Breast epithelium (tissue), 4 donors: ENCODE measurements at regions not wholly inside any gene's neighbourhood (a gene's known extent, or its start where the extent isn't known, plus 50 kb on each side); places are given as distances from the start of the nearest gene placed in this dataset.

Experiments used
- DNase-seq, 2 donors: peaks; one replicate each; pipeline ENCODE4 v3.0.0-alpha.2; 2019; ENCODE audit warnings: low spot score in 2 of 2
- H3K27ac ChIP-seq, 2 donors: fragments of 200-600 bp; sonication (generic) in 1 of 2; one replicate each; pipeline ENCODE4 v1.5.1; 2016 to 2019; ENCODE audit warnings: mild to moderate bottlenecking in 1 of 2
- H3K27me3 ChIP-seq, 2 donors: fragments of 200-600 bp; sonication (generic) in 1 of 2; one replicate each; pipeline versions ENCODE4 v1.5.1 to v1.6.0; 2017 to 2019; ENCODE audit warnings: control low read depth in 1 of 2, mild to moderate bottlenecking in 1 of 2
- H3K36me3 ChIP-seq: fragments of 200-600 bp; one replicate; pipeline ENCODE4 v1.5.1; 2019
- H3K4me1 ChIP-seq, 2 donors: fragments of 200-600 bp; sonication (generic); one replicate each; pipeline ENCODE4 v1.5.1; 2016 to 2019; ENCODE audit warnings: control low read depth in 1 of 2
- H3K4me3 ChIP-seq, 3 donors: fragments of 200-600 bp; sonication (generic); 1 replicate in 2 of 3; 2 replicates in 1 of 3; pipeline ENCODE4 v1.5.1; 2016 to 2019; ENCODE audit warnings: mild to moderate bottlenecking in 3 of 3, moderate library complexity in 2 of 3
- H3K9me3 ChIP-seq, 2 donors: fragments of 200-600 bp; sonication (generic) in 1 of 2; one replicate each; pipeline ENCODE4 v1.5.1; 2016 to 2019; ENCODE audit warnings: control low read depth in 1 of 2
- POLR2A ChIP-seq: fragments of 450-650 bp; IDR thresholded peaks from one replicate; pipeline ENCODE4 v1.6.1; 2016; ENCODE audit warnings: antibody characterized with exemption, mild to moderate bottlenecking, moderate library complexity
- POLR2AphosphoS5 ChIP-seq, 3 donors: sonication (generic); formaldehyde crosslinking; IDR thresholded peaks; one replicate each; pipeline ENCODE4 v1.6.1; 2017; ENCODE audit warnings: antibody characterized with exemption in 3 of 3
- intact Hi-C: fragments of 100-400 bp; cut with DNase I; formaldehyde crosslinking; loops from one replicate; pipeline ENCODE4 v1.15.1; 2023; ENCODE audit warnings: low total_unique reads
- TF ChIP-seq, protein P1 (sequence below), 3 donors: fragments of 450-650 bp; IDR thresholded peaks; one replicate each; pipeline ENCODE4 v1.5.1; 2016 to 2017; ENCODE audit warnings: antibody characterized with exemption in 3 of 3, mild to moderate bottlenecking in 3 of 3, moderate library complexity in 3 of 3

DNA sequence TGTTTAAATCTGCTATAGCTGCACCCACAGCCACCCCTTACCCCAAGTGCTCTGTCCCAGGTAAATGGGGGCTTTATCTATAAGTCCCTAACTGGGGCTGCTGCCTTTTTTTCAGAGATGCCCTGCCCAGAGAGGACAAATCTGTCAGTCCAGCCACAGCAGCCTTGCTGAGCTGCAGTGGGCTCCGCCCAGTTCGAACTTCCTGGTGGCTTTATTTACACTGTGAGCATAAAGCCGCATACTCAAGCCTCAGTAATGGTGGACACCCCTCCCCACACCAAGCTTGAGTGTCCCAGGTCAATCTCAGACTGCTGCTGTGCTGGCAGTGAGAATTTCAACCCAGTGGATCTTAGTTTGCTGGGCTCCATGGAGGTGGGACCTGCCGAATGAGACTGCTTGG, 505.2 kb downstream of the CBLN4 start:
- Histone ChIP-seq H3K4me1 (no peaks in the 10 kb centered on the region), H3K4me3 (no peak overlapping the region), H3K27ac (no peak overlapping the region), H3K9me3 (no peaks in the 10 kb centered on the region), H3K36me3 (no peaks in the 10 kb centered on the region), H3K27me3 (no peaks in the 10 kb centered on the region)
- no peak for TF ChIP-seq POLR2A
- TF ChIP-seq, protein P1, sequence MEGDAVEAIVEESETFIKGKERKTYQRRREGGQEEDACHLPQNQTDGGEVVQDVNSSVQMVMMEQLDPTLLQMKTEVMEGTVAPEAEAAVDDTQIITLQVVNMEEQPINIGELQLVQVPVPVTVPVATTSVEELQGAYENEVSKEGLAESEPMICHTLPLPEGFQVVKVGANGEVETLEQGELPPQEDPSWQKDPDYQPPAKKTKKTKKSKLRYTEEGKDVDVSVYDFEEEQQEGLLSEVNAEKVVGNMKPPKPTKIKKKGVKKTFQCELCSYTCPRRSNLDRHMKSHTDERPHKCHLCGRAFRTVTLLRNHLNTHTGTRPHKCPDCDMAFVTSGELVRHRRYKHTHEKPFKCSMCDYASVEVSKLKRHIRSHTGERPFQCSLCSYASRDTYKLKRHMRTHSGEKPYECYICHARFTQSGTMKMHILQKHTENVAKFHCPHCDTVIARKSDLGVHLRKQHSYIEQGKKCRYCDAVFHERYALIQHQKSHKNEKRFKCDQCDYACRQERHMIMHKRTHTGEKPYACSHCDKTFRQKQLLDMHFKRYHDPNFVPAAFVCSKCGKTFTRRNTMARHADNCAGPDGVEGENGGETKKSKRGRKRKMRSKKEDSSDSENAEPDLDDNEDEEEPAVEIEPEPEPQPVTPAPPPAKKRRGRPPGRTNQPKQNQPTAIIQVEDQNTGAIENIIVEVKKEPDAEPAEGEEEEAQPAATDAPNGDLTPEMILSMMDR (IDR thresholded peaks at IDR 0.05) = no peak
- TF ChIP-seq POLR2AphosphoS5 (IDR thresholded peaks at IDR 0.05) = no peak
- no peak for DNase-seq
- intact Hi-C loops = no loop called here

DNA sequence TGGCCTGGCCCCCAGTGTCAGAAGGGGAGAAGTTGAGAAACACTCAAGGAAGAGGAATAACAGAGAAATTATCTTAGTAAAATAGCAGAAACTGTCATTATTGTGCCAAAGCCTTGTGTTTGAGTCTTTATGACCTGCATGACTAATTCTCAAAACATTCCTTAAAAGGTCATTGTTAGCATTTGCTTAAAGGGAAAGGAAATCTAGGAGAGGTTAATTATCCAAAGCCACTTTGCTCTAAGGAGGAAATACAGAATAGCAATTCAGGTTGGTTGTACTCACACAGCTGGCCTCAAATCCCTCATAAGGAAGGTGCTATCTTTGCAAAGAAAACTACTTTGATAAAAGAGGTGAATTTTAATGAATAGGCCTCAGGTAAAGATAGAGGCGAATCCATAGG, 516.7 kb downstream of the CBLN4 start:
- Histone ChIP-seq H3K4me1 (no peaks in the 10 kb centered on the region), H3K27ac (no peak overlapping the region), H3K9me3 (no peaks in the 10 kb centered on the region), H3K36me3 (no peaks in the 10 kb centered on the region), H3K4me3 (no peak overlapping the region), H3K27me3 (no peaks in the 10 kb centered on the region)
- intact Hi-C loops = no loop called here
- TF ChIP-seq, protein P1 (IDR thresholded peaks at IDR 0.05) = no peak
- no peak for TF ChIP-seq POLR2AphosphoS5 (IDR thresholded peaks at IDR 0.05)
- no peak for TF ChIP-seq POLR2A
- DNase-seq = no peak

DNA sequence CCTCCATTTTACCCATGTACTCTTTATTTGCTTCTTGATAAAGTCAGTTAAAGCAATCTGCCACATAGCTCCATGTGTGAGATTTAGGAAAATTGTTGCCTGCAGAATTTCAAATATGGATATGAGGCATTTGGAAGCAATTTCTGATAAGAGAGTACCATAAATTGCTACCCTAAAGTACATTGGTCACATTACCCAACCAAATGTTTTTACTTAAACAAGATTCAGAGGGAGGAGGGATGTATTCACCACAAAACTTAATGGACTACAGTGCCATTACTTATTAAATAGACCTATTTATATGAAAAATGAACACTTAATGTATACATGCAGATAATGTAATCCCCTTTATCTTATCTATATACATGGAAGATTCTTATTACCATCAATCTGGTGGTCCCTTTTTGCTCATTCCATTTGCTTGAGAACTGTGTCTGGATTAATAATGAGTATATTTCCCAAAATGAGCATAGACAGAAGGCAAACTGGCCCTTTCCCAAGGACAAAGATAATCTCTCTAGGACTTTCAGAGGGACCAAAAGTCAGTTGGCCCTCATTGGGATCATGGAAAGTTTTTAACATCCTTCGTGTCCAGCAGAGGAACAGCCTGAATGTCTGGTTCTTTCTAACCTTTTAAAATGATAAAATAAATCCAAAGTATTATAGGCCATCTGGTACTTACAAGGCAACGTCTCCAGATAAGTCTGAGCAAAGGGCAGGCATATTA, 526.4 kb downstream of the CBLN4 start:
- TF ChIP-seq POLR2A (no peak), POLR2AphosphoS5 (IDR thresholded peaks at IDR 0.05) (no peak)
- TF ChIP-seq, protein P1 (IDR thresholded peaks at IDR 0.05) = no peak
- no peak for DNase-seq
- intact Hi-C loops = no loop called here
- no peaks in the 10 kb centered on the region for H3K9me3 ChIP-seq
- no peaks in the 10 kb centered on the region for H3K36me3 ChIP-seq
- no peak overlapping the region for H3K27ac ChIP-seq
- no peaks in the 10 kb centered on the region for H3K27me3 ChIP-seq
- no peaks in the 10 kb centered on the region for H3K4me1 ChIP-seq
- no peak overlapping the region for H3K4me3 ChIP-seq

DNA sequence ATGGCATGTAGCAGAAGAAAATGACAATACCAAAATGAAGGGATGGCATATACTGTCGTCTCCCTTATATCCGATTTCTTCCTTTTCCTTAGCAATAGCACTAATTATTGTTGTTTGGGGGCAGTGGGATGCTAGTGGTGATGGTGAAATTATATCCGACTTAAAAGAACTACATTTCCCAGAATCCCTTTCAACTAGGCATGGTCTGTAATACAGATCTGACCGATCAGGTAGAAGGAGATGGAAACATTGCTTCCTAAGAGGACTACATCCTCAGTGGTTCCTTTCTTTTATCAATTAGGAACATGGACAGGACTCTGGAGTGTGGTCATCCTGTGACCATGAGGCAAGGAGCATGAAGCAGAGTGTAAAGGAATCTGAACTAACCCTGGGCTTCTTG, 532.6 kb downstream of the CBLN4 start:
- Histone ChIP-seq H3K27ac (no peak overlapping the region), H3K36me3 (no peaks in the 10 kb centered on the region), H3K4me3 (no peak overlapping the region), H3K4me1 (no peaks in the 10 kb centered on the region), H3K27me3 (no peaks in the 10 kb centered on the region), H3K9me3 (no peaks in the 10 kb centered on the region)
- TF ChIP-seq POLR2A = no peak
- TF ChIP-seq, protein P1 (IDR thresholded peaks at IDR 0.05) = no peak
- TF ChIP-seq POLR2AphosphoS5 (IDR thresholded peaks at IDR 0.05) = no peak
- no peak for DNase-seq
- intact Hi-C loops = no loop called here

DNA sequence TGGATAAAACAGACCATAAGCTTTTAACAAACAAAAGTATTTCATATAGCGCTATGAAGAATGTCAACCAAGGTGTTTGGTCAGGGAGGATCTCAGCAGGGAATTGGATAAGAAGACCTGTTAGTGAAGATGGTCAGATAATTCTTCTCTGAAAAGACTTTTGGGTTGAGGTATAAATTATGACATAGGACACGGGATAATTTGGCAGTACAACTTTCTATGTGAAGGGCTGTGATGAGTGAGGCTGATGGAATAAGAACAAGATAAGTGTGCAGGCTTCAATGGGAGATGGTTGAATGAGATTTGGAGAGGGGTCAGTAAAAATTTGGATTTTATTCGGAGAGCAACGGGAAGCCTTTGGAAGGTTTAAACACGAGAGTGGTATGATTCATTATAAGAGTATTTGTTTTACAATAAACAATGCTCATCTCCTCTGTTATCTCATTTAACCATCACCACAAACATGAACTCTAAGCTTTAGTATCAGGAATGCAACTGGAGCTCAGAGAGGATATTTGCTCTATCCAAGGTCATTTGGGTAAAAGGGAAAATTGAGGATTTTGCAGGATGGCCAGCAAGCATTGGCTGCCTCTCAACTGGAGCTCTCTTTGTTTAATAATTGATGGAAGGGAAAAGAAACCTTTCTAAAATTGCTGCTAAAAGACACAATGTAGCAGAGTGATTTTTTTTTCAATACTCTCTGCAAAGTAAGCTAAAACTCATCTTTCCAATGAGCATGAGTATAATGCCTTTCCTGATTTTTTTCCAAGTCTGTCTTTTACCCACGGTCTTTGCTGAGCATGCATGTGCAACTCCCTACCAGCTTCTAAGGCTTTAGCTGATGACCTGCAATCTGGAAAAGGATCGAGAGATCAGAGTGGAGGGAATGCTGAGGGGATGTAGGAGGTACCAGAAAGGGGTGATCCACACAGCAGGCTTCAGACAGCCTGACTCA, 534.0 kb downstream of the CBLN4 start:
- TF ChIP-seq POLR2A = no peak
- no peak for TF ChIP-seq POLR2AphosphoS5 (IDR thresholded peaks at IDR 0.05)
- TF ChIP-seq, protein P1 (IDR thresholded peaks at IDR 0.05) = no peak
- DNase-seq = no peak
- H3K27ac ChIP-seq = no peak overlapping the region
- no peaks in the 10 kb centered on the region for H3K36me3 ChIP-seq
- no peaks in the 10 kb centered on the region for H3K9me3 ChIP-seq
- H3K4me1 ChIP-seq = no peaks in the 10 kb centered on the region
- H3K27me3 ChIP-seq = no peaks in the 10 kb centered on the region
- intact Hi-C loops = no loop called here
- H3K4me3 ChIP-seq = no peak overlapping the region
